ENCODE measurements at regions not wholly inside any gene's neighbourhood (a gene's known extent, or its start where the extent isn't known, plus 50 kb on each side); places are given as distances from the start of the nearest gene placed in this dataset.

DNA sequence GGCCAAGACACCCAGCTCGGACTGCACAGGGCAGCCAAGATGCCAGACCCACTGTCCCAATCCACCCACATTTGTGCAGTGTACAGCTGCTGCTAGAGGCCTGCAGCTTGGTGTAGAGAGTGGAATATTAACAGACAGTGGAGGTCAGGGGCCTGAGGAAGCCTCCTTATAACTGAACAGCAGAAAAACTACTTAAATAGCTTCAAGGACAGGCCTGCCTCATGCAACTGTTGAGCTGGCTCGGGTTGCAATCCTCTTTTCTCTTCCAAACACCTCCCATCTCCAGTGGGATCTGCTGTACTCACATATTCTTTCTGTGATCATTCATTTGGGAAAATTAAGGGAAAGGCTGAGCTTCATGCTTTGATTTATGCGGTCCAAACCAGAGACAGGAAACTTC, 1043.2 kb upstream of the TMEM132C start:
- DNase-seq: no peak

DNA sequence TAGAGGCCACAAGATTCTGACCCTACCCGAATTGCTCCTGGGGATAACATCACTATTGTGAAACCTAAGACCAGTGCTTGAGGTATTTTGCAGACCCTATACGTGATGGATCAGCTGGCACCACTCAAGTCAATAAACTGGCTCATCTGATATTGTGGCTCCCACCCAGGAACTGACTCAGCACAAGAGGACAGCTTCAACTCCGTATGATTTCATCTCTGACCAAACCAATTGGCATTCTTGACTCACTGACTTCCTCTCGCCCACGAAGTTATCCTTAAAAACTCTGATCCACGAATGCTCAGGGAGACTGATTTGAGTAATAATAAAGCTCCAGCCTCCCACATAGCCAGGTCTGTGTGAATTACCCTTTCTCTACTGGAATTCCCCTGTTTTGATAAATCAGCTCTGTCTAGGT, 1036.1 kb upstream of the TMEM132C start:
- DNase-seq: no peak

DNA sequence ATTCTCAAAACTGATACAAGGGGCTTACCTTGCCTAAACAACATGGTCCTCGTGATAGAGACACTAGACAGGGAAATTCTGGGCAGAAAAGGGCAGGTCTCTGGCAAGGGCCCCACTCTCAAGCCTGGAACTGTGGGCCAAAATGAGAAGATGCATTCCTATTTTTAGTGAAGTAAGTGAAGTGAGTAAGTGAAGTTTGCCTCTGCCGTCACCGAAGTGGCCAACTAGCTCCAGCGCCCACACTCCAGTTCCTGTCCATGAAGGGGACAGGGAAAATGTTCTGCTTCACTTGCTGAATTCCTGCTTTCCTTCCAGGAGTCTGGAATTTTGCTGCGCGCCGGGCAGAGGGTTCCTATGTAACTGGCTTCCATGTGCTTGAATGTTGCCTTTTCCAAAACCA, 1035.6 kb upstream of the TMEM132C start:
- DNase-seq: no peak

- DNase-seq: no peak
Observed at GRCh38 chr12:127233016-127233415, 1034.0 kb upstream of the TMEM132C start.

- no peak for DNase-seq
Observed at GRCh38 chr12:127235761-127236160, 1031.2 kb upstream of the TMEM132C start.

DNA sequence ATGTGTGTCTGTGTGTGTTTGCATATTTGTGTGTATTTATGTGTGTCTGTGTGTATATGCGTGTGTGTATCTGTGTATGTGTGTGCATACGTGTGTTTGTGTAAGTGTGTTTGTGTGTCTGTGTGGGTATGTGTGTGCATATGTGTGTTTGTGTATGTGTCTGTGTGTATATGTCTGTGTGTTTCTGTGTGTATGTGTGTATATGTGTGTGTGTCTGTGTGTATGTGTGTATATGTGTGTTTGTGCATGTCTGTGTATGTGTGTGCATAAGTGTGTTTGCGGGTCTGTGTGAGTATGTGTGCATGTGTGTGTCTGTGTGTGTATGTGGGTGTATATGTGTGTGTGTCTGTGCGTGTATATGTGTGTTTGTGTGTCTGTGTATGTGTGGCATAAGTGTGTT, 1030.5 kb upstream of the TMEM132C start:
- no peak for DNase-seq

DNA sequence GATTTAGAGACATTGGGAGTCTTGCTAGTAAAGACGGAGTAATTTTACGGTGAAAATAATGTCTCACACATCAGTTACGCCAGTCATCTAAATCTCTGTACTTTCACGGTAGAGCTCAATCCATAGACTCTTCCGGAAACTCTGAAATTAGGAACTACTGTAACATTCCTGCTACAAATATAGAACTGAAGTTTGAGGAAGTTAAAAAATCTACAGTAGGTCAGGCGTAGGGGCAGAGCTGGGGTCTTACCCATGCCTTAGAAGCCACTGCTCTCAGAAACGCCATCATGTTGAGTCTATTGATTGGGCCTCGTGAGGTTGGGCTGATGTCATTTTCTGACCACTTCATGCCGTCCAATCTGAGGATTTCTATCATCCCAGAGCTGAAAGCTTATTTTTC, 1029.8 kb upstream of the TMEM132C start:
- DNase-seq: no peak

- DNase-seq: peak; percentile 0
Observed at GRCh38 chr12:127238107-127238506, 1028.9 kb upstream of the TMEM132C start.

GRCh38 chr12:127239781-127240180, 1027.2 kb upstream of the TMEM132C start:
- DNase-seq: no peak

DNA sequence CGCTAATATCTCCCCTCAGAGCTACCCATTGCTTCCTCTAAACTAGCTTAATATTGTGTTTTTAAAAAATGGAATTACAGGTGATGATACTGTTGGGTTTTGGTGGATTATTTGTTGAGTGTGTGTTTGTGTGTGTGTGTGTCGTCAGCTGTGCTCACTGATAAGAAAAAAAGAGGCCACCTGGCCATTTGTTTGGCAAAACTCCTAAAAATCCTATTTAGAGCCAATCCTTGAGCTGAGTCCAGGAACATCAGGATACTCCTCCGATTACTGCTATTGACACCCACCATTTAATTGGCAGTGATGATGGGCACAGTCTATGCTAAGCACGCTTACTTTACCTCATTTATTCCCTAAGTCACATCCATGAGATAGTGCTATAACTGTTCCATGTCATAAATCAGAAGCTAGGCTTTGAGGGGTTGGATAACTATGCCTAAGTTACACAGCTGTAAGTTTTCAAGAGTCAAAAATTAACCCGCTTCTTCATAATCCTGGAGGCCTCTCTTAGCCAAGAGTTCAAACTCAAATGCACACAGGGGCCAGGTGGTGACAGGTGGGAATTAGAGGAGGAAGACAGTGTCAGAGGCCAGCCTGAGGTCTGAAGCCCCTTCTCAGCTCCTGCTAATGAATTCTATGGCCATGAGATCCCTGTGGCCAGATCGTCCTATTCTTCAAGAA, 1026.6 kb upstream of the TMEM132C start:
- no peak for DNase-seq

- DNase-seq: no peak
Observed at GRCh38 chr12:127241072-127241817, 1025.7 kb upstream of the TMEM132C start.

- DNase-seq: no peak
Observed at GRCh38 chr12:127245009-127245408, 1022.0 kb upstream of the TMEM132C start.

- no peak for DNase-seq
Observed at GRCh38 chr12:127245437-127245836, 1021.5 kb upstream of the TMEM132C start.

- no peak for DNase-seq
Observed at GRCh38 chr12:127247937-127248336, 1019.0 kb upstream of the TMEM132C start.

DNA sequence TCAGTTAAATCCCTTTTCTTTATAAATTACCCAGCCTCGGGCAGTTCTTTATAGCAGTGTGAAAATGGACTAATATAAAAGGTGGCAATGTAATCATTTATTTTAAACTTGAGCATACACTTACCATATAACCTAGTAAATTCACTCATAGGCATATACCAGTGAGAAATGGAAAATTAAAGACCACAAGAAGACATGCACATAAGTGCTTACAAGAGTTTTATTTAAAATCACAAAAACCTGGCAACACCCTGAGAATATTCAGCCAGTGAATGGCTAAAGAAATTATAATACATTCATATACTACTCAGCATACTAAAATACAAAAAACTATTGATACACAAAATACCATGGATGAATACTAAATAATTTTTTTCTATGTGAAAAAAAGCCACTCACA, 1017.5 kb upstream of the TMEM132C start:
- no peak for DNase-seq

DNA sequence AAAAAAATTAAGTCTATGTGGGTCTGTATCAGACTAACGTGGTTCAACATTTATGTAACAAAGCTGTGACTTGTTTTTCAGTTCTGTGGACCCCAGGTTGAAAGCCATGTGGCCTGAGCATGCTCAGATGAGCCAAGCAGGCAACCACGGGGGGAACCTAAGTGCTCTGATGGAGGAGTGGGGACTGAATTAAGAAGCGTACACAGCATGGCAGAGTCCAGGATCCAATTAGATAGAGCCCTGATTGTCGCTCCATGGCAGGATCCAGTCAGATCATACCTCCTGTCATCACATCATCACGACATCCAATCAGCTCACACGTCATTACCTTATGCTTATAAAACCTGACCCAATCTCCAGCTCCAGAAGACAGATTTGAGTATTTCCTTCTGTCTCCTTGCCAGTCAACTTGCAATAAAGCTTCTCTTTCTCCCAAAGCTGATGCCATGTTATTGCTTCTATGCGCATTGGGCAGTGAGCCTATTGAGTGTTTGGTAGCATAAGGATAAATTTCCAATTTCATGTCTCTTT, 1013.1 kb upstream of the TMEM132C start:
- no peak for DNase-seq

DNA sequence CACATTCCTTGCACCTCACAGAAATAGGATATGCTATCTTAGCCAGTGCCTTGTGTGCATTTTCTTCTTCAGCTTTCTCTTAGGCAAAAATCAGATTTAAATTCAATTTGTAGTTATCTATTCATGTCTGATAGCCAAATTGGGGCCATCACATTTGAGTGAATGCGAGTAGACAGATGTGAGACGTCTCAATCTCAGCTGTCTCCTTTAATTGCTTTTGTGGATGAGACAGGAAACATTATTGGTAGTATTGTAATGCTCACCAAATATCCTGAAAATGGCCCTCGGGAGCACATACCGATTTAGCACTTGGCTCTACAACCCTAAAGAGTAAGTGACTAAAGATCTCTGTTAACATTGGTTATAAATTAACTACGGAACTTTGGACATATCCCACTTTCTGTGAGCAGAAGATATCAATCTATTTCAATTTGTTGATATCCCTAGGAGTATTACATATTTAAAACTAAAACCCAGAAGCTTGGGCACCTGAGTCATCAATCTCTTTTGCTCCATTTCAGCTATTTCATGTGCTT, 1012.5 kb upstream of the TMEM132C start:
- DNase-seq: no peak

GRCh38 chr12:127257366-127257935, 1009.5 kb upstream of the TMEM132C start:
- no peak for DNase-seq

DNA sequence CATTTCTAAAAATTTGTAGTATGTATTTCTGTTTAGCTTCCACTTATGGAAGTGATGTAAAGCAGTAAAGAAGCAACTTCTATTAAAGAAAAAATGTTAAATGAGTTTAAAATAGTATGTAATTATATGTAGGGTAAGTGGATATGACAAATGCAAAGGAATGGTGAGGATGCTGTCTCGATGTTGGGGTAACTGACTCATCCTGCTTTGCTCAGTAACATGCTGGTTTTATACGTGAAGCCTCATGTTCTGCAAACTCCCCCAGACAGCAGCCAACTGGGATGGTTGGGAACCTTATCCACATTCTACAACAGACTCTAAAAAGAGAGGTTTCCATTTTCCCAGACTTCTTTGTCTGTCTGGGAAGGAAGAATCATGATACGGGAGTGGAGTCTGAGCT, 1006.4 kb upstream of the TMEM132C start:
- DNase-seq: no peak

DNA sequence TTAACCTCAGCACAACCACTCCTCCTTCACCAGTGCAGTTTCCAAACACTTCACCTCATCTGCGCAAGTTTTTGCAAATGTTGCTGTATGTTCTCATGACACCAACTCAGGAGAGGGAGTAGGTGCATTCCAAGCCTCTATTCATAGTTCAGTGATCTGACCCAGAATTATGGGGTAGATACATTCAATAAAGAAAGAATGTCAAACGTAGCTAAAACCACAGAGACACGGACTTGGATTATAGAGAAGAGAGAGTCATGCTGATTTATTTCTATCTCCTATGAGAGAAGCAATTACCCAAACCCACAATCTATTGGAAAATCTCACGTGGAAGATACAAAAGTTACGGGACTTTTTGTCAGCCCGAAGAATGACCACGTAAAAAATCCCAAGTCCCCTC, 1006.0 kb upstream of the TMEM132C start:
- no peak for DNase-seq

DNA sequence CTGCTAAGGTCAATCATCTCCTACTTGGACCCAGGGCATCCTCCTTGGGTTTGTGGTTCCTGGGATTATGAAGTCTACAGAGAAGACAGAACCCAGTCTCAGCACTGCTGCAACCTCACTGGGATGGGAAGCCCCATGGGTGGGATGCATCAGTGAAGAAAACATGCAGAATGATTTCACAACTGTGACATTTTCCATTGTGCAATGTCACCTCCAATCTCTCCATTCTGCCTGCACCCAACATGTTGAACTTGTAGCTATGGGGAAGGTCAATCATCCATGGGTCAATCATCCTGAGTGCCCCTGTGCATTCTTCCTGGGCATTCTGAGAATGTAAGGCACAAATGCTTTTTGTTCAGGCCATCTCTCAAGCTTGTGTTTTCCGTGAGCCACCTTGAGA, 1004.4 kb upstream of the TMEM132C start:
- no peak for DNase-seq

DNA sequence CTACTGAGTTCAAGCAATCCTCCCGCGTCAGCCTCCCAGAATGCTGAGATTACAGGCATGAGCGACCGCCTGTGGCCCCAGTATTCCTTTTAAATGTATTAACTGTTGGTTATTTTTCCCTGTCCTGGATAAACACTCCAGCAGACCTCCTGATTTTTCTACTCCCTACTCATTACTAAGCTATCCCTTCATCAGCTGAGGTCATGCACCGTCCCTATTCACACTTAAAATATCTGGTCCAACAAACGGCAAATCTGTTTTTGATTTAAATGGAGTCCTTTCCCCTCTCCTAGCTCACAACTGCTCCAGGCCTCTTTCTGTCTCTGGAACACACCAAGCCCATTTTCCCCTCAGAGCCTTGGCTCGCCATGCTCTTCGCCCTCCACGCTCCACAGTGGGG, 1003.3 kb upstream of the TMEM132C start:
- DNase-seq: no peak

DNA sequence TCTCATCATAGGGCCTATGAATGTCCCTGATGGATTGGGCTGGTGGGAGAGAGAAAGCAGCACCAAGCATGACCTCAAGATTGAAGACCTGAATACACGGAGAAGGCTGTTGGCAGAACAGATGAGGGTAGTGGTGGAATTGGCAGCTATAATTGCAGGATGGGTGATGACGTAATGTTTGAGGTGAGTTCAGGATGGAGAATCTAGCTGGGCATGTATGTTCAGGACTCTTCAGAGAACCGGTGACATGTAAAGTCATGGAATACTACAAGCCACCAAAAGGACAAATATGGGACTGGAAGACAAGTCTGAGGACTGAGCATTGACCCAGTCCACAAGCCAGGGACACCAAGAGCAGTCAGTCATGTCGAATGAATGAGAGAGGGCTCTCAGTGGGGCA, 999.8 kb upstream of the TMEM132C start:
- DNase-seq: no peak

GRCh38 chr12:127268213-127268612, 998.8 kb upstream of the TMEM132C start:
- DNase-seq: no peak

Data from CD4-positive, alpha-beta T cell treated with Interleukin-4 for 4 hours (primary cell).